ENCODE measurements at regions not wholly inside any gene's neighbourhood (a gene's known extent, or its start where the extent isn't known, plus 50 kb on each side); places are given as distances from the start of the nearest gene placed in this dataset.

DNA sequence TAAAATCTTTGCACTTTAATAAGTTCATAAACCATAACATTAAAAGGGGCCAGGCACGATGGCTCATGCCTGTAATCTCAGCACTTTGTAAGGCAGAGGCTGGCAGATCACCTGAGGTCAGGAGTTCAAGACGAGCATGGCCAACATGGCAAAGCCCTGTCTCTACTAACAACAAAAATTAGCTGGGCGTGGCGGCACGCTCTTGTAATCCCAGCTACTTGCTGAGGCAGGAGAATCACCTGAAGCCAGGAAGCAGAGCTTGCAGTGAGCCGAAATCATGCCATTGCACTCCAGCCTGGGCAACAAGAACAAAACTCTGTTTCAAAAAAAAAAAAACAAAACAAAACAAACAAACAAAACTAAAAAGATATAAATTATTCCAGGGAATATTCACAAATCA lies 595.2 kb upstream of the LCORL start:
- TF ChIP-seq, protein P1, sequence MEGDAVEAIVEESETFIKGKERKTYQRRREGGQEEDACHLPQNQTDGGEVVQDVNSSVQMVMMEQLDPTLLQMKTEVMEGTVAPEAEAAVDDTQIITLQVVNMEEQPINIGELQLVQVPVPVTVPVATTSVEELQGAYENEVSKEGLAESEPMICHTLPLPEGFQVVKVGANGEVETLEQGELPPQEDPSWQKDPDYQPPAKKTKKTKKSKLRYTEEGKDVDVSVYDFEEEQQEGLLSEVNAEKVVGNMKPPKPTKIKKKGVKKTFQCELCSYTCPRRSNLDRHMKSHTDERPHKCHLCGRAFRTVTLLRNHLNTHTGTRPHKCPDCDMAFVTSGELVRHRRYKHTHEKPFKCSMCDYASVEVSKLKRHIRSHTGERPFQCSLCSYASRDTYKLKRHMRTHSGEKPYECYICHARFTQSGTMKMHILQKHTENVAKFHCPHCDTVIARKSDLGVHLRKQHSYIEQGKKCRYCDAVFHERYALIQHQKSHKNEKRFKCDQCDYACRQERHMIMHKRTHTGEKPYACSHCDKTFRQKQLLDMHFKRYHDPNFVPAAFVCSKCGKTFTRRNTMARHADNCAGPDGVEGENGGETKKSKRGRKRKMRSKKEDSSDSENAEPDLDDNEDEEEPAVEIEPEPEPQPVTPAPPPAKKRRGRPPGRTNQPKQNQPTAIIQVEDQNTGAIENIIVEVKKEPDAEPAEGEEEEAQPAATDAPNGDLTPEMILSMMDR (IDR thresholded peaks at IDR 0.05 in 4 of 5, conservative IDR thresholded peaks at IDR 0.05 in 1 of 5): no peak
- TF ChIP-seq POLR2A (IDR thresholded peaks at IDR 0.05): no peak

Measured in gastrocnemius medialis (tissue), 4 donors.